Neuron (in vitro differentiated cells): ENCODE measurements at regions not wholly inside any gene's neighbourhood (a gene's known extent, or its start where the extent isn't known, plus 50 kb on each side); places are given as distances from the start of the nearest gene placed in this dataset.

ENCODE experiments used
- H2AFZ ChIP-seq: one replicate; pipeline ENCODE4 v1.6.1; 2013; ENCODE audit warnings: low read depth, mild to moderate bottlenecking, inconsistent platforms, low read length, moderate library complexity
- H3K27me3 ChIP-seq: one replicate; pipeline ENCODE4 v1.6.1; 2013; ENCODE audit warnings: low read length; ENCODE audit not compliant: insufficient read depth
- H3K36me3 ChIP-seq: one replicate; pipeline ENCODE4 v1.6.1; 2013; ENCODE audit warnings: low read length; ENCODE audit not compliant: insufficient read depth
- H3K4me1 ChIP-seq: one replicate; pipeline ENCODE4 v1.6.1; 2013; ENCODE audit warnings: low read length; ENCODE audit not compliant: insufficient read depth
- H3K4me3 ChIP-seq: 2 replicates; pipeline ENCODE4 v1.5.1; 2013; ENCODE audit warnings: mild to moderate bottlenecking, low read length, moderate library complexity
- H3K9me3 ChIP-seq: one replicate; pipeline ENCODE4 v1.6.1; 2013; ENCODE audit warnings: low read length

- Histone ChIP-seq H3K27me3 (no peaks in the 10 kb centered on the region), H2AFZ (no peak overlapping the region), H3K9me3 (no peaks in the 10 kb centered on the region), H3K4me1 (no peaks in the 10 kb centered on the region), H3K4me3 (no peak overlapping the region), H3K36me3 (no peaks in the 10 kb centered on the region)
These were observed 182.0 kb upstream of the GHITM start for GRCh38 chr10:83957168-83957947.

GRCh38 chr10:83959328-83959727, 180.0 kb upstream of the GHITM start:
- no peaks in the 10 kb centered on the region for H3K9me3 ChIP-seq
- no peak overlapping the region for H2AFZ ChIP-seq
- no peaks in the 10 kb centered on the region for H3K4me1 ChIP-seq
- no peak overlapping the region for H3K4me3 ChIP-seq
- H3K27me3 ChIP-seq = no peaks in the 10 kb centered on the region
- H3K36me3 ChIP-seq = no peaks in the 10 kb centered on the region

- Histone ChIP-seq H2AFZ (no peak overlapping the region), H3K4me1 (no peaks in the 10 kb centered on the region), H3K9me3 (no peaks in the 10 kb centered on the region), H3K27me3 (no peaks in the 10 kb centered on the region), H3K36me3 (no peaks in the 10 kb centered on the region), H3K4me3 (no peak overlapping the region)
These were observed 179.2 kb upstream of the GHITM start for GRCh38 chr10:83960125-83960524.

- no peaks in the 10 kb centered on the region for H3K36me3 ChIP-seq
- no peak overlapping the region for H3K4me3 ChIP-seq
- no peaks in the 10 kb centered on the region for H3K27me3 ChIP-seq
- no peaks in the 10 kb centered on the region for H3K4me1 ChIP-seq
- H3K9me3 ChIP-seq = no peaks in the 10 kb centered on the region
- H2AFZ ChIP-seq = no peak overlapping the region
These were observed 177.7 kb upstream of the GHITM start for GRCh38 chr10:83961620-83962019.

- Histone ChIP-seq H3K36me3 (no peaks in the 10 kb centered on the region), H3K9me3 (no peaks in the 10 kb centered on the region), H3K4me3 (no peak overlapping the region), H3K4me1 (no peaks in the 10 kb centered on the region), H3K27me3 (no peaks in the 10 kb centered on the region), H2AFZ (no peak overlapping the region)
These were observed 175.9 kb upstream of the GHITM start for GRCh38 chr10:83963446-83963845.

- Histone ChIP-seq H3K27me3 (no peaks in the 10 kb centered on the region), H2AFZ (no peak overlapping the region)
These were observed 173.8 kb upstream of the GHITM start for GRCh38 chr10:83965473-83965872.

GRCh38 chr10:83968052-83968451, 171.3 kb upstream of the GHITM start:
- H3K27me3 ChIP-seq = no peaks in the 10 kb centered on the region
- no peaks in the 10 kb centered on the region for H3K9me3 ChIP-seq
- no peaks in the 10 kb centered on the region for H3K36me3 ChIP-seq
- no peak overlapping the region for H2AFZ ChIP-seq
- H3K4me3 ChIP-seq = no peak overlapping the region
- H3K4me1 ChIP-seq = no peaks in the 10 kb centered on the region

More at GRCh38 chr10:83965473-83965872, 173.8 kb upstream of the GHITM start:
- H3K4me1 ChIP-seq = no peaks in the 10 kb centered on the region
- no peaks in the 10 kb centered on the region for H3K36me3 ChIP-seq
- no peaks in the 10 kb centered on the region for H3K9me3 ChIP-seq
- no peak overlapping the region for H3K4me3 ChIP-seq

GRCh38 chr10:83978681-83979383, 160.5 kb upstream of the GHITM start:
- H2AFZ ChIP-seq = no peak overlapping the region
- H3K36me3 ChIP-seq = no peaks in the 10 kb centered on the region
- no peaks in the 10 kb centered on the region for H3K4me1 ChIP-seq
- H3K27me3 ChIP-seq = no peaks in the 10 kb centered on the region
- H3K4me3 ChIP-seq = no peak overlapping the region
- no peaks in the 10 kb centered on the region for H3K9me3 ChIP-seq

GRCh38 chr10:83982812-83983211, 156.5 kb upstream of the GHITM start:
- Histone ChIP-seq H3K36me3 (no peaks in the 10 kb centered on the region), H3K4me1 (no peaks in the 10 kb centered on the region), H3K4me3 (no peak overlapping the region), H3K9me3 (no peaks in the 10 kb centered on the region), H2AFZ (no peak overlapping the region), H3K27me3 (no peaks in the 10 kb centered on the region)

GRCh38 chr10:83983578-83984255, 155.6 kb upstream of the GHITM start:
- no peaks in the 10 kb centered on the region for H3K27me3 ChIP-seq

GRCh38 chr10:83984256-83984640, 155.1 kb upstream of the GHITM start:
- Histone ChIP-seq H3K27me3 (no peaks in the 10 kb centered on the region), H3K36me3 (no peaks in the 10 kb centered on the region), H3K9me3 (no peaks in the 10 kb centered on the region), H2AFZ (no peak overlapping the region), H3K4me3 (no peak overlapping the region), H3K4me1 (no peaks in the 10 kb centered on the region)

More at GRCh38 chr10:83983578-83984255, 155.6 kb upstream of the GHITM start:
- no peaks in the 10 kb centered on the region for H3K36me3 ChIP-seq
- H3K9me3 ChIP-seq = no peaks in the 10 kb centered on the region
- H3K4me1 ChIP-seq = no peaks in the 10 kb centered on the region
- H3K4me3 ChIP-seq = no peak overlapping the region
- H2AFZ ChIP-seq = no peak overlapping the region

GRCh38 chr10:83986800-83987199, 152.5 kb upstream of the GHITM start:
- Histone ChIP-seq H3K9me3 (no peaks in the 10 kb centered on the region), H3K27me3 (no peaks in the 10 kb centered on the region), H3K36me3 (no peaks in the 10 kb centered on the region), H3K4me1 (no peaks in the 10 kb centered on the region), H3K4me3 (no peak overlapping the region), H2AFZ (no peak overlapping the region)

GRCh38 chr10:83987216-83987615, 152.1 kb upstream of the GHITM start:
- no peaks in the 10 kb centered on the region for H3K36me3 ChIP-seq
- no peaks in the 10 kb centered on the region for H3K27me3 ChIP-seq
- no peaks in the 10 kb centered on the region for H3K9me3 ChIP-seq
- no peak overlapping the region for H3K4me3 ChIP-seq
- H3K4me1 ChIP-seq = no peaks in the 10 kb centered on the region
- no peak overlapping the region for H2AFZ ChIP-seq
